ENCODE measurements at regions not wholly inside any gene's neighbourhood (a gene's known extent, or its start where the extent isn't known, plus 50 kb on each side); places are given as distances from the start of the nearest gene placed in this dataset.

- TF ChIP-seq, protein P1, sequence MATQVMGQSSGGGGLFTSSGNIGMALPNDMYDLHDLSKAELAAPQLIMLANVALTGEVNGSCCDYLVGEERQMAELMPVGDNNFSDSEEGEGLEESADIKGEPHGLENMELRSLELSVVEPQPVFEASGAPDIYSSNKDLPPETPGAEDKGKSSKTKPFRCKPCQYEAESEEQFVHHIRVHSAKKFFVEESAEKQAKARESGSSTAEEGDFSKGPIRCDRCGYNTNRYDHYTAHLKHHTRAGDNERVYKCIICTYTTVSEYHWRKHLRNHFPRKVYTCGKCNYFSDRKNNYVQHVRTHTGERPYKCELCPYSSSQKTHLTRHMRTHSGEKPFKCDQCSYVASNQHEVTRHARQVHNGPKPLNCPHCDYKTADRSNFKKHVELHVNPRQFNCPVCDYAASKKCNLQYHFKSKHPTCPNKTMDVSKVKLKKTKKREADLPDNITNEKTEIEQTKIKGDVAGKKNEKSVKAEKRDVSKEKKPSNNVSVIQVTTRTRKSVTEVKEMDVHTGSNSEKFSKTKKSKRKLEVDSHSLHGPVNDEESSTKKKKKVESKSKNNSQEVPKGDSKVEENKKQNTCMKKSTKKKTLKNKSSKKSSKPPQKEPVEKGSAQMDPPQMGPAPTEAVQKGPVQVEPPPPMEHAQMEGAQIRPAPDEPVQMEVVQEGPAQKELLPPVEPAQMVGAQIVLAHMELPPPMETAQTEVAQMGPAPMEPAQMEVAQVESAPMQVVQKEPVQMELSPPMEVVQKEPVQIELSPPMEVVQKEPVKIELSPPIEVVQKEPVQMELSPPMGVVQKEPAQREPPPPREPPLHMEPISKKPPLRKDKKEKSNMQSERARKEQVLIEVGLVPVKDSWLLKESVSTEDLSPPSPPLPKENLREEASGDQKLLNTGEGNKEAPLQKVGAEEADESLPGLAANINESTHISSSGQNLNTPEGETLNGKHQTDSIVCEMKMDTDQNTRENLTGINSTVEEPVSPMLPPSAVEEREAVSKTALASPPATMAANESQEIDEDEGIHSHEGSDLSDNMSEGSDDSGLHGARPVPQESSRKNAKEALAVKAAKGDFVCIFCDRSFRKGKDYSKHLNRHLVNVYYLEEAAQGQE (IDR thresholded peaks at IDR 0.05; ENCODE audit: low read depth): no peak
- TF ChIP-seq, protein P2, sequence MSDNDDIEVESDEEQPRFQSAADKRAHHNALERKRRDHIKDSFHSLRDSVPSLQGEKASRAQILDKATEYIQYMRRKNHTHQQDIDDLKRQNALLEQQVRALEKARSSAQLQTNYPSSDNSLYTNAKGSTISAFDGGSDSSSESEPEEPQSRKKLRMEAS (IDR thresholded peaks at IDR 0.05): no peak
Observed at GRCh38 chr10:36129051-36129450, 487.0 kb upstream of the FZD8 start.
